DMS114 treated with DMSO at 0.1 percent for 48 hours (cell line): ENCODE measurements at regions not wholly inside any gene's neighbourhood (a gene's known extent, or its start where the extent isn't known, plus 50 kb on each side); places are given as distances from the start of the nearest gene placed in this dataset.

ENCODE experiments used
- DNase-seq: peaks from one replicate; lab custom pipeline; 2025; ENCODE audit not compliant: unreplicated experiment; lab: John Stamatoyannopoulos, UW

- no peak for DNase-seq
These were observed 301.8 kb upstream of the SORL1-AS1 start for GRCh38 chr11:121754598-121754997.

- DNase-seq = no peak
These were observed 296.9 kb upstream of the SORL1-AS1 start for GRCh38 chr11:121749691-121750090.

- no peak for DNase-seq
These were observed 295.3 kb upstream of the SORL1-AS1 start for GRCh38 chr11:121748068-121748467.

- DNase-seq = no peak
These were observed 290.5 kb upstream of the SORL1-AS1 start for GRCh38 chr11:121743285-121743684.

GRCh38 chr11:121741761-121742361 is 289.1 kb upstream of the SORL1-AS1 start:
- DNase-seq = no peak

GRCh38 chr11:121741351-121741760 is 288.6 kb upstream of the SORL1-AS1 start:
- DNase-seq = no peak

GRCh38 chr11:121740902-121741301 is 288.1 kb upstream of the SORL1-AS1 start:
- no peak for DNase-seq

- DNase-seq = no peak
These were observed 281.1 kb upstream of the SORL1-AS1 start for GRCh38 chr11:121733858-121734257.

GRCh38 chr11:121727942-121728341 is 275.2 kb upstream of the SORL1-AS1 start:
- DNase-seq = no peak

GRCh38 chr11:121723246-121723741 is 270.5 kb upstream of the SORL1-AS1 start:
- no peak for DNase-seq

- DNase-seq = peak; percentile 1
These were observed 269.9 kb upstream of the SORL1-AS1 start for GRCh38 chr11:121722431-121723245.

GRCh38 chr11:121721961-121722360 is 269.2 kb upstream of the SORL1-AS1 start:
- DNase-seq = no peak

GRCh38 chr11:121721448-121721847 is 268.7 kb upstream of the SORL1-AS1 start:
- no peak for DNase-seq

- no peak for DNase-seq
These were observed 264.5 kb upstream of the SORL1-AS1 start for GRCh38 chr11:121717296-121717695.

- DNase-seq = no peak
These were observed 263.3 kb upstream of the SORL1-AS1 start for GRCh38 chr11:121716060-121716459.

GRCh38 chr11:121715405-121715804 is 262.6 kb upstream of the SORL1-AS1 start:
- DNase-seq = no peak

GRCh38 chr11:121714351-121714750 is 261.6 kb upstream of the SORL1-AS1 start:
- DNase-seq = no peak

GRCh38 chr11:121711939-121712338 is 259.2 kb upstream of the SORL1-AS1 start:
- no peak for DNase-seq

- DNase-seq = no peak
These were observed 258.5 kb upstream of the SORL1-AS1 start for GRCh38 chr11:121711236-121711635.

GRCh38 chr11:121706884-121707420 is 254.2 kb upstream of the SORL1-AS1 start:
- DNase-seq = no peak

GRCh38 chr11:121703201-121703600 is 250.4 kb upstream of the SORL1-AS1 start:
- DNase-seq = no peak

GRCh38 chr11:121700968-121701367 is 248.2 kb upstream of the SORL1-AS1 start:
- DNase-seq = no peak
